K562 (cell line): ENCODE measurements at regions not wholly inside any gene's neighbourhood (a gene's known extent, or its start where the extent isn't known, plus 50 kb on each side); places are given as distances from the start of the nearest gene placed in this dataset.

ENCODE experiments used
- ATAC-seq: fragments of 200-7000 bp; cut with Tn5 transposase; 3 replicates; pipeline ENCODE4 v1.9.1; 2020; ENCODE audit warnings: moderate library complexity
- BruUV-seq: library from RNA; stranded (reverse); fragments of 400-500 nt; replicated peaks from 2 replicates; lab custom pipeline; 2021; lab: Mats Ljungman, UMichigan
- CTCF ChIA-PET: fragments of 300-600 bp; formaldehyde crosslinking; extraction: SDS; loops from one replicate; lab custom pipeline; 2021; ENCODE audit warnings: low intra/inter-chr PET ratio; lab: Yijun Ruan, JAX
- POLR2A ChIA-PET: fragments of 300-600, 350-650 bp; sonication (Branson Sonifier 250); formaldehyde crosslinking; extraction: SDS; loops from one replicate; lab custom pipeline; 2021; ENCODE audit warnings: antibody characterized with exemption, inconsistent platforms; lab: Yijun Ruan, JAX
- DNase-seq, 4 experiments: peaks; one replicate each; pipeline versions ENCODE4 v3.0.0 to v3.0.0-alpha.2; 2011 to 2018; ENCODE audit warnings: low spot score in 3 of 4, mixed read lengths in 3 of 4; ENCODE audit errors: extremely low read depth in 1 of 4
- FAIRE-seq: peaks from 2 replicates; lab custom pipeline; 2011; peaks lifted over from hg19 to GRCh38; lab: Jason Lieb, UNC
- H2AFZ ChIP-seq: 2 replicates; pipeline ENCODE4 v1.6.0; 2011; ENCODE audit warnings: low read depth, low read length, control low read depth, inconsistent platforms
- H3K27ac ChIP-seq: fragments of 200-600 bp; 3 replicates; pipeline ENCODE4 v1.8.0; 2011; ENCODE audit warnings: low read depth, mild to moderate bottlenecking, control low read depth, inconsistent platforms, low read length, moderate library complexity, mixed read lengths; ENCODE audit errors: extremely low read depth
- H3K27me3 ChIP-seq, 2 experiments: fragments of 300-600 bp in 1 of 2; 2 replicates in 1 of 2; 3 replicates in 1 of 2; pipeline versions ENCODE4 v1.6.0 to v1.8.0; 2011; ENCODE audit warnings: inconsistent platforms in 2 of 2, low read length in 2 of 2, mild to moderate bottlenecking in 1 of 2, mixed read lengths in 1 of 2, moderate library complexity in 1 of 2; ENCODE audit not compliant: control insufficient read depth in 2 of 2, insufficient read depth in 2 of 2
- H3K36me3 ChIP-seq: fragments of 300-600 bp; 3 replicates; pipeline ENCODE4 v1.8.0; 2011; ENCODE audit warnings: mild to moderate bottlenecking, low read length, inconsistent platforms; ENCODE audit not compliant: control insufficient read depth, insufficient read depth
- H3K4me1 ChIP-seq, 2 experiments: fragments of 200-600 bp in 1 of 2; replicated peaks in 1 of 2; 2 replicates in 1 of 2; 3 replicates in 1 of 2; pipeline versions ENCODE4 v1.5.1 to v1.8.0; 2011; ENCODE audit warnings: inconsistent platforms in 2 of 2, low read length in 2 of 2, mild to moderate bottlenecking in 1 of 2, mixed read lengths in 1 of 2, moderate library complexity in 1 of 2; ENCODE audit not compliant: control insufficient read depth in 2 of 2, insufficient read depth in 2 of 2
- H3K4me2 ChIP-seq: 2 replicates; pipeline ENCODE4 v1.6.1; 2011; ENCODE audit warnings: low read length, control low read depth, inconsistent platforms, mixed read lengths; ENCODE audit not compliant: insufficient read depth
- H3K4me3 ChIP-seq: fragments of 200-600 bp; sonication (generic), shearing (Covaris generic); 2 replicates; pipeline ENCODE4 v1.5.1; 2016; ENCODE audit warnings: control low read depth, inconsistent platforms
- H3K79me2 ChIP-seq: fragments of 200-600 bp; 3 replicates; pipeline ENCODE4 v1.8.0; 2011; ENCODE audit warnings: low read length, inconsistent platforms; ENCODE audit not compliant: control insufficient read depth, insufficient read depth
- H3K9ac ChIP-seq, 2 experiments: 2 replicates each; pipeline versions ENCODE4 v1.6.0 to v1.6.1; 2011; ENCODE audit warnings: low read depth in 2 of 2, low read length in 2 of 2, control low read depth in 1 of 2, inconsistent platforms in 1 of 2, mild to moderate bottlenecking in 1 of 2, mixed read lengths in 1 of 2; ENCODE audit not compliant: insufficient read depth in 1 of 2
- H3K9me1 ChIP-seq: one replicate; pipeline ENCODE4 v1.6.0; 2011; ENCODE audit warnings: inconsistent platforms, mild to moderate bottlenecking, low read length, moderate library complexity; ENCODE audit not compliant: control insufficient read depth, insufficient read depth
- H3K9me3 ChIP-seq: replicated peaks from 2 replicates; pipeline ENCODE4 v1.5.1; 2011; ENCODE audit warnings: low read depth, low read length, inconsistent platforms; ENCODE audit not compliant: control insufficient read depth, insufficient read depth
- H4K20me1 ChIP-seq: replicated peaks from 2 replicates; pipeline ENCODE4 v1.6.1; 2011; ENCODE audit warnings: low read length, inconsistent platforms, mixed read lengths; ENCODE audit not compliant: control insufficient read depth, insufficient read depth
- FUS ChIP-seq: fragments of 200-400 bp; formaldehyde crosslinking; optimal IDR thresholded peaks from 2 replicates; pipeline ENCODE3; 2017; ENCODE audit warnings: low read depth, low read length
- GABPA ChIP-seq: fragments of 200-800 bp; sonication (Bioruptor generic); conservative IDR thresholded peaks from 2 replicates; pipeline ENCODE4 v1.6.1; 2016; ENCODE audit warnings: low read depth, missing genetic modification characterization, missing compliant biosample characterization
- IFI16 ChIP-seq: fragments of 250-450 bp; sonication (Bioruptor Pico); IDR thresholded peaks from 2 replicates; pipeline ENCODE4 v2.1.2; 2022; ENCODE audit warnings: mild to moderate bottlenecking, inconsistent platforms
- KDM4B ChIP-seq, 2 experiments: fragments of 450-650 bp in 1 of 2; sonication (generic) in 1 of 2; IDR thresholded peaks; 2 replicates each; pipeline ENCODE4 v1.6.1; 2016 to 2017; ENCODE audit warnings: borderline replicate concordance in 2 of 2, antibody characterized with exemption in 1 of 2, low read depth in 1 of 2, mild to moderate bottlenecking in 1 of 2
- MCM5 ChIP-seq: fragments of 450-650 bp; IDR thresholded peaks from 2 replicates; pipeline ENCODE4 v1.6.1; 2016; ENCODE audit warnings: low read depth
- MECOM ChIP-seq: fragments of 250-450 bp; sonication (Bioruptor Pico); IDR thresholded peaks from 2 replicates; pipeline ENCODE4 v1.8.0; 2022; ENCODE audit warnings: inconsistent platforms
- ZNF408 ChIP-seq: fragments of 250-450 bp; sonication (Bioruptor Pico); IDR thresholded peaks from 2 replicates; pipeline ENCODE4 v1.4.0; 2020; ENCODE audit warnings: low read depth, mild to moderate bottlenecking, moderate library complexity
- WGBS: fragments of 100-300 bp; shearing (Covaris generic); methylation state at CpG from one replicate; pipeline ENCODE4 v1.1.6; 2016; ENCODE audit warnings: low coverage, mixed read lengths; ENCODE audit not compliant: insufficient coverage; ENCODE audit errors: missing lambda C conversion rate; 5-methylcytosine and 5-hydroxymethylcytosine counted together
- in situ Hi-C: fragments of 300-500 bp; cut with MboI; formaldehyde crosslinking; loops from 4 replicates; pipeline ENCODE4 v1.15.0; 2018; ENCODE audit warnings: inconsistent platforms, mixed read lengths
- intact Hi-C: fragments of 100-400 bp; cut with micrococcal nuclease; formaldehyde crosslinking; loops from 2 replicates; pipeline ENCODE4 v1.14.2; 2022
- TF ChIP-seq, protein P1 (sequence below): fragments of 250-450 bp; sonication (Bioruptor Pico); IDR thresholded peaks from 2 replicates; pipeline ENCODE4 v1.8.0; 2021; ENCODE audit warnings: moderate library complexity, mild to moderate bottlenecking, inconsistent platforms
- TF ChIP-seq, protein P2 (sequence below): fragments of 250-450 bp; sonication (Bioruptor Pico); IDR thresholded peaks from 2 replicates; pipeline ENCODE4 v1.8.0; 2021; ENCODE audit warnings: mild to moderate bottlenecking, moderate library complexity

DNA sequence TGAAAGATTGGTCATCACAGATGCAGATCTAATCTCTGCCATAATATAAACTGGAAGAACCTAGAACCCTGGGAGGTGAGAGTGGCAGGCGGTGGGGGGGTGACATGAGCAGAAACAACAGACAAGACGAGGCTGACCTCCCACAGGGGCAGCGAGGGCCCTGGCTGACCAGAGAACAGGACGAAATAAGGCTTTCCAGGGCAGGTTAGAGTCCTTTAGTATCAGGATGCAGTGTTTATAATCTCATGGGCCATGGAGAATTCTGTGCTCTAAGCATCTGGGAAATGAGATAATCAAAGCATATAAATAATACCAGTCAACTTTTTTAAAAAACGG, 102.7 kb upstream of the BCL2L14 start:
- FAIRE-seq: no peak
- intact Hi-C loops (no loop called here), in situ Hi-C loops (no loop called here)
- H3K4me2 ChIP-seq: no peak overlapping the region
- no peak for TF ChIP-seq IFI16 (CRISPR knock-in tag)
- TF ChIP-seq MCM5: no peak
- no peak for TF ChIP-seq KDM4B (IDR thresholded peaks at IDR 0.05; ENCODE audit: borderline replicate concordance in 2 of 2, low read depth in 1 of 2)
- no peak for TF ChIP-seq MECOM (CRISPR knock-in tag)
- no peak for TF ChIP-seq ZNF408
- TF ChIP-seq, protein P1, sequence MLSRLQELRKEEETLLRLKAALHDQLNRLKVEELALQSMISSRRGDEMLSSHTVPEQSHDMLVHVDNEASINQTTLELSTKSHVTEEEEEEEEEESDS (CRISPR knock-in tag): no peak
- no peak for TF ChIP-seq GABPA (tag)
- TF ChIP-seq, protein P2, sequence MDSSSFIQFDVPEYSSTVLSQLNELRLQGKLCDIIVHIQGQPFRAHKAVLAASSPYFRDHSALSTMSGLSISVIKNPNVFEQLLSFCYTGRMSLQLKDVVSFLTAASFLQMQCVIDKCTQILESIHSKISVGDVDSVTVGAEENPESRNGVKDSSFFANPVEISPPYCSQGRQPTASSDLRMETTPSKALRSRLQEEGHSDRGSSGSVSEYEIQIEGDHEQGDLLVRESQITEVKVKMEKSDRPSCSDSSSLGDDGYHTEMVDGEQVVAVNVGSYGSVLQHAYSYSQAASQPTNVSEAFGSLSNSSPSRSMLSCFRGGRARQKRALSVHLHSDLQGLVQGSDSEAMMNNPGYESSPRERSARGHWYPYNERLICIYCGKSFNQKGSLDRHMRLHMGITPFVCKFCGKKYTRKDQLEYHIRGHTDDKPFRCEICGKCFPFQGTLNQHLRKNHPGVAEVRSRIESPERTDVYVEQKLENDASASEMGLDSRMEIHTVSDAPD: no peak
- no peak for TF ChIP-seq FUS
- no peak overlapping the region for H3K27ac ChIP-seq
- no peaks in the 10 kb centered on the region; a peak in 1 of 5 replicates for H3K4me1 ChIP-seq
- peaks cover 3 to 34% of the 10 kb centered on the region in 2 experiments; a peak in 3 of 5 replicates for H3K27me3 ChIP-seq
- no peaks in the 10 kb centered on the region for H3K9me1 ChIP-seq
- H3K4me3 ChIP-seq: no peak overlapping the region
- no peak overlapping the region for H3K9ac ChIP-seq
- ChIA-PET POLR2A (no interaction called here), CTCF (no interaction called here)
- no peak for ATAC-seq
- no peaks in the 10 kb centered on the region for H4K20me1 ChIP-seq
- no peaks in the 10 kb centered on the region for H3K9me3 ChIP-seq
- H3K36me3 ChIP-seq: no peaks in the 10 kb centered on the region
- no peaks in the 10 kb centered on the region for H3K79me2 ChIP-seq
- BruUV-seq: no TSS peak
- no peak overlapping the region for H2AFZ ChIP-seq
- WGBS: 0% methylated on average over 5 of the region's 5 CpGs
- DNase-seq: no peak
